Small intestine (tissue), 7 donors: ENCODE measurements at regions not wholly inside any gene's neighbourhood (a gene's known extent, or its start where the extent isn't known, plus 50 kb on each side); places are given as distances from the start of the nearest gene placed in this dataset.

ENCODE experiments used
- DNase-seq, 2 donors: peaks; one replicate each; pipeline versions ENCODE4 v3.0.0 to v3.0.0-alpha.2; 2013
- FAIRE-seq: peaks from 2 replicates; lab custom pipeline; 2012; peaks lifted over from hg19 to GRCh38; lab: Jason Lieb, UNC
- H3K27ac ChIP-seq, 3 donors: one replicate each; pipeline ENCODE4 v1.5.1; 2013; ENCODE audit warnings: low read length in 2 of 3, mild to moderate bottlenecking in 2 of 3, control low read depth in 1 of 3, inconsistent platforms in 1 of 3, low read depth in 1 of 3, moderate library complexity in 1 of 3
- H3K27me3 ChIP-seq, 3 donors: one replicate each; pipeline ENCODE4 v1.6.1; 2013; ENCODE audit warnings: low read length in 3 of 3, inconsistent platforms in 1 of 3; ENCODE audit not compliant: control insufficient read depth in 3 of 3, insufficient read depth in 3 of 3
- H3K36me3 ChIP-seq, 3 donors: one replicate each; pipeline ENCODE4 v1.6.1; 2013; ENCODE audit warnings: low read length in 3 of 3, inconsistent platforms in 1 of 3, low read depth in 1 of 3, mild to moderate bottlenecking in 1 of 3, moderate library complexity in 1 of 3; ENCODE audit not compliant: control insufficient read depth in 3 of 3, insufficient read depth in 2 of 3
- H3K4me1 ChIP-seq, 3 donors: one replicate each; pipeline ENCODE4 v1.6.1; 2013; ENCODE audit warnings: low read length in 2 of 3, inconsistent platforms in 1 of 3, low read depth in 1 of 3, mild to moderate bottlenecking in 1 of 3, moderate library complexity in 1 of 3; ENCODE audit not compliant: control insufficient read depth in 3 of 3, insufficient read depth in 2 of 3
- H3K4me3 ChIP-seq, 3 donors: one replicate each; pipeline ENCODE4 v1.5.1; 2013; ENCODE audit warnings: low read length in 3 of 3, control low read depth in 1 of 3, inconsistent platforms in 1 of 3, low read depth in 1 of 3, mild to moderate bottlenecking in 1 of 3, moderate library complexity in 1 of 3
- H3K9me3 ChIP-seq, 2 donors: one replicate each; pipeline ENCODE4 v1.6.1; 2013; ENCODE audit warnings: low read depth in 1 of 2, low read length in 1 of 2; ENCODE audit not compliant: control insufficient read depth in 2 of 2, insufficient read depth in 1 of 2
- WGBS, 3 donors: extraction: QIAGEN DNeasy Blood & Tissue Kit; methylation state at CpG; one replicate each; pipeline ENCODE4 v1.1.7; 2013; 5-methylcytosine and 5-hydroxymethylcytosine counted together
- donor health status: healthy with polysubstance abuse.
- donor health status: control.
- donor health status: control.
- donor health status: Bipolar disorder and iron deficiency.
- donor health status: healthy.

DNA sequence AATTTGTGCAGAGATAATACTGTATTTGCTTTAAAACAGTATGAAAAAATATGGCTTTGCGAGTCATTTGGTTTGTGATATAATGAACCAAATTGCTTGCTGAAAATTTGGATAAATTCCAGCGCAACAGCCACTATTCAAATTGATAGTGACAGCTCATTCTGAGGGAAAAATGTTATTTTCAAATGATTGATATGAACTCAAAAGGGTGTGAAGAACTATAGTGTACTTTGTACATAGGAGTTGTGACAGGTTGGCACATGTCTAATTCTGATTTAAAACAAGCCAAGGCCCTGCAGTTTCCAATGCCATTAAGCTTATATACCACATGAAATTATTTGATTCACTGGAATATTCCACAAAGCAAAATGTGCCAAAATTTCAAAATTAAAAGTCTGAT, 1628.9 kb upstream of the AGA start:
- 89 to 91% (median 90%) methylated on average over 2 of the region's 2 CpGs for WGBS, 3 donors
- no peak for FAIRE-seq
- DNase-seq, result no peak

DNA sequence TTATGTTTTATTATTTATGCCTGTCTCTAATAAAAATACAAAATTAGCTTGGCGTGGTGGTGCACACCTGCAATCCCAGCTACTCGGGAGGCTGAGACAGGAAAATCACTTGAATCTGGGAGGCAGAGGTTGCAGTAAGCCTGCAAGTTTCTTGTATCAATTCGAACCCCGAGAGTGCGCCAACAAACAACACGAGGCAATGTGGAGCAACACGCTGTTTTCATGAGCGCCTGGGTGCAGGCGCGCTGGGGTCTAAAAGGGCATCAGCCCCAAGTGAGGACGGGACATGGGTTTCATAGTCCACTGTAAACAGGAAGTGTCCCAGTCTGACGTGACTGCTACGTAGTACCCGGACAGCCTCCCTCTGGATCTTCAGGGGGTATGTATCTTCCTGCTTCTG, 1634.6 kb upstream of the AGA start:
- no peaks in the 10 kb centered on the region for H3K36me3 ChIP-seq
- no peak for DNase-seq
- no peak overlapping the region for H3K27ac ChIP-seq
- FAIRE-seq, result no peak
- H3K9me3 ChIP-seq, result no peaks in the 10 kb centered on the region
- no peak overlapping the region for H3K4me3 ChIP-seq
- no peaks in the 10 kb centered on the region for H3K4me1 ChIP-seq
- WGBS, 3 donors, result 88 to 92% (median 90%) methylated on average over 14 of the region's 14 CpGs
- no peaks in the 10 kb centered on the region for H3K27me3 ChIP-seq

More for the DNA sequence above, 1628.9 kb upstream of the AGA start:
- Histone ChIP-seq H3K27ac (no peak overlapping the region), H3K27me3 (no peaks in the 10 kb centered on the region), H3K36me3 (no peaks in the 10 kb centered on the region), H3K9me3 (no peaks in the 10 kb centered on the region), H3K4me3 (no peak overlapping the region), H3K4me1 (no peaks in the 10 kb centered on the region)

DNA sequence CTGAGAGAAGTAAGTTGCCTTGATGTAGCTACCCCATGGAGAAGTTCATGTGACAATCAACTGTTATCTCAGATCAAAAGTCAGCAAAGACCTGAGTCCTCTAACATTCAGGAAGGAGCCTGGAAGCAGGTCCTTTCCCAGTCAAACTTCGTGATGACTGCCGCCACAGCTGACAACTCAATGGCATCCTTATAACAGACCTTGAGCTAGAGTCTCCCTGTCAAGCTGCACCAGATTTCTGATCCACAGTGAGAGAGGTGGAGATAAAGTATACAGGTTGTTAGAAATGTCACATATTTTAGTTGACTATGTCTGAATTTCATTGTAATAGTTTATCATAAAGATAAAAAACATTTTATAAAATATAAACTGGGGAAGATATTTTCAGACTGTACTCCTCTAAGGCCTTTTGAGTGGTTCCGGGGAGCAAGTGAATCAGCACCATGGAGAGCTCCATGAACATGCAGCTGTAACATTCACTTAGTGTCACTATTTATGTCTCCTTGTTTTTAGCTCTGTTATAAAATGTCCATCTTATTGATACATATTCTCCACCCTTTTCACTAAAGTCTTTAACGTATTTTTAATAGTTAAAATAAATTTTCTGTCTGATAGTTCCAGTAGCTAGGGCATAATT, 1653.5 kb upstream of the AGA start:
- DNase-seq (peak in 1 of 2 donors; percentile 5), FAIRE-seq (no peak)
- H3K4me3 ChIP-seq, result no peak overlapping the region
- no peaks in the 10 kb centered on the region for H3K9me3 ChIP-seq
- no peaks in the 10 kb centered on the region for H3K36me3 ChIP-seq
- no peaks in the 10 kb centered on the region for H3K4me1 ChIP-seq
- no peaks in the 10 kb centered on the region for H3K27me3 ChIP-seq
- WGBS, 3 donors, result 19 to 22% (median 20%) methylated on average over 4 of the region's 4 CpGs
- no peak overlapping the region for H3K27ac ChIP-seq

GRCh38 chr4:179097741-179098140, 1655.5 kb upstream of the AGA start:
- no peak for FAIRE-seq
- DNase-seq, result peak in 1 of 2 donors; percentile 6

DNA sequence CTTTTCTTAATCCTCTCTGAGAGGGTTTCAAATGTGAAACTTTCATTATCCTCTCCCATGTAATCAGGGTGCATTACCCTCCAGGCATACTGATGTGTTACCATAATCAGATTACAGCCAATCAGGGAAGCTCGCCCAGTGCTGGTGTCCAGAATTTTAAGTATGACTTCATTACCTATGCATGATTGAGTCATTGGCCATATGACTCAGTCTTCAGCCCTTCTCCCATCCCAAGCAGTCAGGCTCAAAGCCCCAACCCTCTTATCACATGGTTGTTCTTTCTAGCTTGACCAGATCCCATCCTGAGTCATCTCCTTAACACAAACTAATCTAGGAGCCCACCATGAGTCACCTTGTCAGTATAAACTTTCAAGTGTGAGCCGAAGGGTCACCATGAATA, 1668.1 kb upstream of the AGA start:
- FAIRE-seq (no peak), DNase-seq (no peak)
- 78 to 83% (median 79%) methylated on average over 2 of the region's 2 CpGs for WGBS, 3 donors
- Histone ChIP-seq H3K27me3 (no peaks in the 10 kb centered on the region), H3K9me3 (no peaks in the 10 kb centered on the region), H3K4me1 (no peaks in the 10 kb centered on the region), H3K36me3 (no peaks in the 10 kb centered on the region), H3K27ac (no peak overlapping the region), H3K4me3 (no peak overlapping the region)

More at GRCh38 chr4:179097741-179098140, 1655.5 kb upstream of the AGA start:
- no peak overlapping the region for H3K27ac ChIP-seq
- no peaks in the 10 kb centered on the region for H3K36me3 ChIP-seq
- no peaks in the 10 kb centered on the region for H3K27me3 ChIP-seq
- H3K4me3 ChIP-seq, result no peak overlapping the region
- WGBS, 3 donors, result 5 to 17% (median 7%) methylated on average over 1 of the region's 1 CpG
- no peaks in the 10 kb centered on the region for H3K9me3 ChIP-seq
- H3K4me1 ChIP-seq, result no peaks in the 10 kb centered on the region

- Histone ChIP-seq H3K36me3 (no peaks in the 10 kb centered on the region), H3K4me3 (no peak overlapping the region), H3K4me1 (no peaks in the 10 kb centered on the region), H3K27me3 (no peaks in the 10 kb centered on the region), H3K27ac (no peak overlapping the region), H3K9me3 (no peaks in the 10 kb centered on the region)
- 89 to 94% (median 92%) methylated on average over 2 of the region's 2 CpGs for WGBS, 3 donors
- FAIRE-seq (no peak), DNase-seq (no peak)
Observed at GRCh38 chr4:179110816-179111215, 1668.6 kb upstream of the AGA start.

DNA sequence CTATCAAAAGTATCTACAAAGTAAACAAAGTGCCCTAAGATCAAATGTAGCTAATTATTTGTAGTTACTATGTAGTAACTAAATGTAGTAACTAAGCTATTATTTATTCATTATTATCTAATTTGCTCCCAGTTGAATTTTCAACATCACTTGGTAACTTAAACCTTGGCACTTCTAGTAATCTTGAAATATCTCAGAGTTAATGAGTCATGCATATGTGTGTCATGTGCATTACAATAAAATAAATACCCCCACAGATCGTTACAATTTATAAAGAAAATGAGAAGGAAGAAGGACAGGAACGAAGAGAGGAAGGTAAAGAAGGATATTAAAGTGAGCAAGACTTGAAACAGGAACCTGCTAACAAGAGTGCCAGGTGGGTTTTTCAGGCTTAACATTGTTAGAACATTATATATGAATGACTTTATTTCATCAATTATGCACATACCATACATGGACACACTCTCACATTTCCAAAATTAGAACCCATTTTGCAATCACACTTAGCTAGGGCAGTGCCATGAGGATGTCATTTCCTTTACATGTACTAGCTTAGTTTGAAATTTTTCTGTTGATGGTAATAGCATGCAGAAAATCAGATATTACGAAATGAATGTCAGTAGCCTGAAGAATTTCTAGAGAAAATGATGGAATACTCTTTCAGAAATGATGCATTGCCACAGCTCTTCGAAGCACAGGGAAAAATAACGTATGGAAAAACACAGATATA, 1670.4 kb upstream of the AGA start:
- H3K4me3 ChIP-seq, result no peak overlapping the region
- FAIRE-seq, result no peak
- WGBS, 3 donors, result 45 to 63% (median 47%) methylated on average over 5 of the region's 5 CpGs
- H3K27ac ChIP-seq, result no peak overlapping the region
- H3K9me3 ChIP-seq, result no peaks in the 10 kb centered on the region
- no peaks in the 10 kb centered on the region for H3K4me1 ChIP-seq
- no peaks in the 10 kb centered on the region for H3K36me3 ChIP-seq
- no peaks in the 10 kb centered on the region for H3K27me3 ChIP-seq
- no peak for DNase-seq

DNA sequence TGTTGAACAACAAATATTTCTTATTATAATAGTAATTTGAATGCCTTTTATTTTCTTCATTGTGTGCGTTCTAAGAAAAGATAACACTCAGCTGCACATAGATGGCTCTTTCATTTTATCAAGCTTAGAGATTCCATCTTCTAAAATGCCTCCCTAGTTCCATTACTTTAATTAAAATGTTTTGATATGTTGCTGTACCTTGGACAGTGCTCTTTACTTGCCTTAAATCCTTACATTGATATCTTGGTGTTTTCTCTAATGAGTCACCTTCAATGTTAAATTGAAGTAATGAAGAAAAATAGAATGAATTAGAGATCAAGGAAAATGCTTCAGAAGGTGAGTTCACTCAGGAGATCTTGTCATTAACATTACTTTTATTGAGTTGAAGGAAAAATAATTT, 1672.4 kb upstream of the AGA start:
- Histone ChIP-seq H3K4me3 (no peak overlapping the region), H3K27me3 (no peaks in the 10 kb centered on the region), H3K36me3 (no peaks in the 10 kb centered on the region), H3K27ac (no peak overlapping the region), H3K9me3 (no peaks in the 10 kb centered on the region), H3K4me1 (no peaks in the 10 kb centered on the region)
- WGBS, 3 donors, result 85 to 92% (median 88%) methylated on average over 1 of the region's 1 CpG
- FAIRE-seq, result no peak
- DNase-seq, result no peak
